Esophagus squamous epithelium (tissue), 4 donors: ENCODE measurements at regions not wholly inside any gene's neighbourhood (a gene's known extent, or its start where the extent isn't known, plus 50 kb on each side); places are given as distances from the start of the nearest gene placed in this dataset.

ENCODE experiments used
- CTCF ChIP-seq, 6 experiments: fragments of 450-650 bp in 4 of 6; fragments of 200-600 bp in 2 of 6; sonication (generic) in 2 of 6; IDR thresholded peaks; one replicate each; pipeline ENCODE4 v1.5.1; 2016 to 2019; ENCODE audit warnings: antibody characterized with exemption in 6 of 6, mild to moderate bottlenecking in 4 of 6, moderate library complexity in 4 of 6
- POLR2A ChIP-seq, 4 donors: fragments of 450-650 bp; IDR thresholded peaks; one replicate each; pipeline ENCODE4 v1.6.1; 2017; ENCODE audit warnings: antibody characterized with exemption in 4 of 4, mild to moderate bottlenecking in 4 of 4, moderate library complexity in 3 of 4

GRCh38 chr6:130620338-130620781 is 206.8 kb upstream of the SMLR1 start:
- TF ChIP-seq CTCF (IDR thresholded peaks at IDR 0.05) (no peak), POLR2A (IDR thresholded peaks at IDR 0.05) (no peak)
